ENCODE measurements at regions not wholly inside any gene's neighbourhood (a gene's known extent, or its start where the extent isn't known, plus 50 kb on each side); places are given as distances from the start of the nearest gene placed in this dataset.

GRCh38 chr5:174288439-174288838 lies 242.9 kb downstream of the NSG2 start:
- DNase-seq (ENCODE audit: low read depth), result no peak

GRCh38 chr5:174291162-174291561 lies 245.7 kb downstream of the NSG2 start:
- no peak for DNase-seq (ENCODE audit: low read depth)

GRCh38 chr5:174292348-174292747 lies 246.8 kb downstream of the NSG2 start:
- no peak for DNase-seq (ENCODE audit: low read depth)

- no peak for DNase-seq (ENCODE audit: low read depth)
Observed at GRCh38 chr5:174293006-174293405, 247.5 kb downstream of the NSG2 start.

- no peak for DNase-seq (ENCODE audit: low read depth)
Observed at GRCh38 chr5:174293481-174293880, 248.0 kb downstream of the NSG2 start.

GRCh38 chr5:174294891-174295620 lies 249.6 kb downstream of the NSG2 start:
- DNase-seq (ENCODE audit: low read depth), result no peak

GRCh38 chr5:174295702-174296436 lies 250.4 kb downstream of the NSG2 start:
- no peak for DNase-seq (ENCODE audit: low read depth)

- DNase-seq (ENCODE audit: low read depth), result no peak
Observed at GRCh38 chr5:174300118-174300940, 254.8 kb downstream of the NSG2 start.

GRCh38 chr5:174300941-174301761 lies 255.6 kb downstream of the NSG2 start:
- no peak for DNase-seq (ENCODE audit: low read depth)

- no peak for DNase-seq (ENCODE audit: low read depth)
Observed at GRCh38 chr5:174301848-174302625, 256.5 kb downstream of the NSG2 start.

GRCh38 chr5:174303035-174303434 lies 257.5 kb downstream of the NSG2 start:
- no peak for DNase-seq (ENCODE audit: low read depth)

- no peak for DNase-seq (ENCODE audit: low read depth)
Observed at GRCh38 chr5:174303437-174304045, 258.0 kb downstream of the NSG2 start.

GRCh38 chr5:174305241-174305681 lies 259.8 kb downstream of the NSG2 start:
- no peak for DNase-seq (ENCODE audit: low read depth)

- no peak for DNase-seq (ENCODE audit: low read depth)
Observed at GRCh38 chr5:174306345-174307030, 261.0 kb downstream of the NSG2 start.

GRCh38 chr5:174307031-174307408 lies 261.5 kb downstream of the NSG2 start:
- DNase-seq (ENCODE audit: low read depth), result no peak

GRCh38 chr5:174307656-174308271 lies 262.3 kb downstream of the NSG2 start:
- DNase-seq (ENCODE audit: low read depth), result no peak

- DNase-seq (ENCODE audit: low read depth), result no peak
Observed at GRCh38 chr5:174309131-174309795, 263.8 kb downstream of the NSG2 start.

GRCh38 chr5:174310243-174310642 lies 264.7 kb downstream of the NSG2 start:
- DNase-seq (ENCODE audit: low read depth), result no peak

GRCh38 chr5:174310706-174311105 lies 265.2 kb downstream of the NSG2 start:
- no peak for DNase-seq (ENCODE audit: low read depth)

Measured in stimulated activated CD8-positive, alpha-beta memory T cell treated with anti-CD3 and anti-CD28 coated beads, Interleukin-15, amount 100 ng/mL, for 24 hours (primary cell).